NCI-H1694 treated with DMSO at 0.1 percent for 48 hours (cell line): ENCODE measurements at regions not wholly inside any gene's neighbourhood (a gene's known extent, or its start where the extent isn't known, plus 50 kb on each side); places are given as distances from the start of the nearest gene placed in this dataset.
"Not testable (repeated sequence)": the region's sequence is repeated elsewhere in the genome, so short reads cannot be mapped to it uniquely, and the experiment has no call there.

ENCODE experiments used
- DNase-seq: peaks from one replicate; lab custom pipeline; 2025; lab: John Stamatoyannopoulos, UW

DNA sequence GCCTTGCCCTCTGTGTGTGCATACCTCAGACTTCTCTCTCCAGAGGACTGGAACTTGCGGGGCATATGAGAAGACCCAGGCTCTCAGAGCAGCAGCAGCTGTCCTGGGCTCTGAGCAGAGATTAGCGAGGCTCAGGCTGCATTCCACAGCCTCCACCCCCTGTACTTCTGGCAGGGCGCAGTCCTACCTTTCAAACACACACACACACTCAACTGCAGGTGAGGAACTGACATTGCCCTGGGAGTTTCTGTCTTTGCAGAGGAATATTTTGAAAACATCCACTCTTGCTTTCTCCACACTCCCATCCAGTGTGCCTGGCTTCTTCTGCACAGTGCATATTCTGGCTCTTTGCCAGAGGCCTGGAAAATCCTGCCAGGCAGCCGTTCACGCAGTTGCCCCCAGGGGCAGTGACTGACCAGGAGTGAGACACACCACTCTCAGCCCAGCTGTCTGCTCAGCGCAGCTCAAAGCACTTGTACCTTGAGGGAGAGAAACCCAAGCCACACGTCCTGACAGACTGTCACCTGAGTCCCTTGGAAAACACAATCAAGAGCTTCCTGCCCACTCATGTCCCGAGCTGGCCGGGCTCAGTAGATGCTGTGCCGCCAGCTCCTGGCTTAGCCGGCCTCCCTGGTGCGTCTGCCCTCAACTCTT lies 460.8 kb downstream of the RNF144A start:
- peak; percentile 51 for DNase-seq

DNA sequence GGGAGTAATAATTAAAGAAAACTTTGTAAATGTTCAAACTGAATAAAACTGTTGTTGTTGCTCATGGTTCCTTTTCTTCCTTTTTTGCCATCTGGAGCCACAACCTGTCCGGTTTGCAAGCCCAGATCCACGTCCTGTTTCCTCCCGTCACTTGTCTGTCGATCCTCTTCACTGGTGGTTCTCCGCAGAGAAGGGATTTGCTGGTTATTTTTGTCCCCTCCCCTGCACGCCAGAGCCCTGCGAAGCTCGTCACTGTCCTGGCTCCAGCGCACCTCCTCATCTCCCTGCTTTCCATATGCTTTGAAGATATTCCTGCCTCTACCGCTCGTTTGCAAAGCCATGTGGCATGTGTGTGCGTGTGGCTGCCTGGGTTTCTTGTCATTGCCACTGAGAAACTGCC lies 461.4 kb downstream of the RNF144A start:
- peak; percentile 71 for DNase-seq

DNA sequence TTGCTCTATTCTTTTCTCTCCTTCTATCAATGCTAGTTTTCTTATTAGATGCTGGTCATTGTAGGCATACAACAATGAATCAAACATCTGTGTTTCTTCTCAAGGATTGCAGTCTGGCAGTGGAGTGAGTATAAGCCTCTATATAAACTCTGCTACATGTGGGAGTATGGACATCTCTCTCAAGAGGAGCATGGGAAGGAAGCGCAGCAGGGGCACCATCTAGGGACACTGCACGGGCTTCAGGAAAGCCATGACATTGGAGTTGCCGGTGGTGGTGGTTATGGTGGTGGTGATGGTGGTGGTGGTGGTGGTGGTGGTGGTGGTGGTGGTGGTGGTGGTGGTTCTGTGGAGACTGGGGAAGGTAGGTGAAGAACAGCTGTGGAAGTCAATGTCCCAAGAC lies 462.6 kb downstream of the RNF144A start:
- DNase-seq = no peak

DNA sequence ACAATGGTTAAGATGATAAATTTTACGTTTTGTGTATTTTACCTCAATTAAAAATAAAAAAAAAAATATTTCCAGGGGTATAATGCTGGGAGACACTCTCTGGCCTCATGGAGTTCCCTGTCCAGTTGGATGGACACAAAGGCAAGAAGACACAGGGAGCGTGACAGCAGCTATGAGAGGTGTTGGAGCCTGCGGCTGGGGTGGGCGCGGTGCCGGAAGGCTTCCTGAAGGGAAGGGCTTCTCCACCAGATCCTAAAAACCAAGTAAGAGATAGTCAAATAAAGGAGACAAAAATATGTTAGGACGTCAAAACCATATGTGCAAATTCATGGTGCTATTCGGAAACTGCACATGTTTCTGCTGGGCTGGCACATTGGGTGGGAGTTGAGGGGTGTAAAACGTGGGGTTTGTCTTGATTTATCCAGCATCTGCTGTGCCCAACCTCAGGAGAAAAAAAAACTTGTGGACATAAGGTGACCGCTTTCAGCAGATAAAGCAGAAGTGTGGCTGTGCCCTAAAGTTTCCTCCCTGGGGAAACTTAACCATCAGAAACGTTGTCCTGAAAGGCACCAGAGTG lies 467.6 kb downstream of the RNF144A start:
- no peak for DNase-seq

DNA sequence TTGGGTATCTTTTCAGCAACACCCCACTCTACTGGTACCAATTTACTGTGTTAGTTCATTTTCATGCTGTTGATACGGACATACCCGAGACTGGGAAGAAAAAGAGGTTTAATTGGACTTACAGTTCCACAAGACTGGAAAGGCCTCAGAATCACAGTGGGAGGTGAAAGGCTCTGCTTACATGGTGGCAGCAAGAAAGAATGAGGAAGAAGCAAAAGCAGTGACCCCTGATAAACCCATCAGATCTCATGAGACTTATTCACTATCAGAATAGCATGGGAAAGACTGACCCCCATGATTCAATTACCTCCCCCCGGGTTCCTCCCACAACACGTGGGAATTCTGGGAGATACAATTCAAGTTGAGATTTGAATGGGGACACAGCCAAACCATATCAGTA lies 473.1 kb downstream of the RNF144A start:
- not testable (repeated sequence) for DNase-seq

DNA sequence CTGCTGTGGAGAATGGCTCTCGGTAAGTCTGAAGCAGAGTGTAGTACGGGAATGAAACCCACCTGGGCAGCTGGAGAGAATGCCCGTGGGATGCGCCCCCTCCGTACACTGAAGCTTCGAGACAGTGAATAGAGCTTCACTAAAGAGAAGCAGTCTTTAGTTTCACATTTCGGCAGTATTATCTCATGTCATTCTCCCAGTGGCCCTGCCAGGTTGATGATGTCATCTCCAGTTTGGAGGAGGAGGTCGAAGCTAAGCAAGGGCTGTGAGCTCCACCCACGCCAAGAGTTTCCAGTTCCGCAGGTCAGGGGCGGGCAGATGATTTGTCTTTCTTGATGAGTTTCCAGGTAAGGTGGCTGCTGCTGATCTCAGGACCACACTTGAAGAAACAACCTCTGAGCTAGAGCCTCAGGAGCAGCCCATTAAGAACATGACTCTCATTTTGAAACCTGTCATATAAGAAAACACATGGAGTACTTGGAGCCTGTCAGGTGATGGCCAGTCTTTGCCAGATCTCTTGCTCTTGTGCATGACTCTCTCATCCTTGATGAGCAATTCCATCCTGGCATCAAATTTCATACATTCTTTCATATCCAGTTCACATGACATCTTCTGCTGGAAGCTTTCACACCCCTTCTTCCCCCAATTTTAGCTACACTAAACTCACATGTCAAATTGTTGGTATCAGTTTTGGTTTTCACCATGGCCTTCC lies 475.0 kb downstream of the RNF144A start:
- DNase-seq = no peak

DNA sequence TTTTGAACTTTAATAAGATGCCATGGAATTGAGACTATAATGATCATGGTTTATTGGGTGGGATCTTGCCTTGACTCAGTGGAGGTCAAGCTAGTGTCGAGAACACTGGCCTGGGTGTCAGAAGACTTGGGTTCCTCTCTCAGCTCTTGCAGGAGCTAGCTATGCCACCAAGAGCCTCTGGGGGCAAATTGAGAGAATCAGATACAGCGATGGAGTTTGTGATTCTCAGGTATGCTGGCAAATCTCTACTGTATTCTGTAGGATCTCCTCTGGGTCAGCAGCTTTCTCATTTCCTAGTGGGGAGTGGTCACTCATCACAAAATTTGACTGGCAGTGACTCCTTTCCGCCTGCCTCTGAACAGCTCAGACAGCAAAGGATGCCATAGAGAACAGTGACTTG lies 477.0 kb downstream of the RNF144A start:
- no peak for DNase-seq

DNA sequence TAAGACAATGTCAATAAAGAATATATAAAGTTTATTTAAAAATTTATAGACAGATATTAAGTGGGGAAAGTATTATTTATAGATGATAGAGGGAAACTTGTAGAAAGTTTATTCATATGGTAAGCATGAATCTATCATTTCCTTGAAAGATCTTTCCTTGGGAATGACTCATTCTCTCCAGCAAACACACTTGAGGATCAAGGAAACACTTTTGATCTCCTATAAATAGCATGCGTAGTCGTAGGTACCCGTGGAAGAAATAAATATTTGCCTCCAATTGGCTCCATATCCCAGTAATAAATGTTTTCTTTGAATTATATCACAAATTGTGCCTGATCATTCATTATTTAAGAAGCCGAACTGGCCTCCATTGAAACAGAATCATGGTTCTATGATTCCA lies 483.4 kb downstream of the RNF144A start:
- DNase-seq = no peak

DNA sequence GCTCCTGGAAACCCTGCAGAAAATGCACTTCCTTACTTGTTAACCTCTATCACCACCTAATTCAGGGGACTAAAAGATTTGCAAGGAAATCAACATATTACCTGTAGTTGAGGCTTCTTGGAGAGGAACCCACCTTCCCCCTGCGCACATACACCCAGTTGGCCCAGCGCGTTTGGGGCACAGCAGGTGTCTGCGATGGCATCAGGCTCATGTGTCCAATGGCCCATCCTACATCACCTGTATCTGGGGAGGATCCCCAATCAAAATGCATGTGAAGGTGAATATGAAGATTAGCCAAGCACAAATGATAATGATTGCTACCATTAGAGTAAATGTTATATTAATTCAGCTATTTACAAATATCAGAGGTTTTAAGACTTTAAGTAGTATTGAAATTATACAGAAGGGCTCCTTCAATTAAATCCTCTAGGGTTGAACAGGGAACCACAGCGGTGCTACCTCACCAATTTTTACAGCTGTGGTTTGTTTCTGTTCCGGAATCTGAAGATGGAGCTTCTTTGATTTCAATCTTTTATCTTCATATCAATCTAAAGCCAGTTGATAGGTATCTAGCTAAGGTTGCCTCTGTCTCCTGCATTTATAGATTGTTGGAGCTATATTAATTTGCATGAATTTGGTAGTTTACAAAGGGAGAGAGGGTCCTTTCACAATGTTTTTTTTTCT lies 486.0 kb downstream of the RNF144A start:
- no peak for DNase-seq

DNA sequence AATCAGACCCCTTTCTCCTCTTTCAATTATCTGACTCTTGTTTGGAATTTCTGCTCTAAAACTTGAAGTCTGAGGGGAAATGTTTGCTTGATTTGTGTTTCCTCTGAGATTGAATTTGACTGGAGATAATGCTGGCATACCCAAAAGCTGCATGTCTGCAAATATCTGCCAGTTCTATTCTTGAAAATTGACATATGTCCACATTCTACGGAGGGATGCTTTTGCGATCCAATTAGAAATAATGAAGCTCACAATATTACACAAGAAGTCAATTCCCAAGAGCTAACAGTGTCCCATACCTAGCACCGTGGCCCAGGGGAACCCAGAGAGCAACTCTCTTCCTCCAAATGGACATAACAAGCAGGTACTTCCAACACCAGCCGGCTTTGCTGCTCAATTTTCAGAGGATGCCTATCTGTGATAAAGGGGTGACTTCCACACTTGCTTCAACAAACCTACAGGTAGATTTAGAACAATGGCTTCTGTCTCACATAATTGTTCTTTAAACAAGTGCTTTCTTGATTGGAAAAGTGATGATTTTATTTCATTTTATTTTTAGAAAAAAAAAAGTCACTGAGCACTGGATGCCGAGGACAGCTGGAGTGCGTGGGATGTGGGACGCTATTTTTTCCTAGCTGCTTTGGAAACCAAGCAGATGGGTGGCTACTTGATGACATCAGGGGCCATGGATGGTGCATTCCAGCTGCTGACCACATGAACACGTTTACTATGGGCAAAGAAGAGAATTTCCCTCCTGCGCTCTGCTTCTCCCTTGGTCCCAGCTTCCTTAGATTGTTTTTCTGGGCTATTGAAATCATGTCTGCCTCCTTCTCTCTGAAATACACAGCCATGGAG lies 488.9 kb downstream of the RNF144A start:
- DNase-seq = no peak

DNA sequence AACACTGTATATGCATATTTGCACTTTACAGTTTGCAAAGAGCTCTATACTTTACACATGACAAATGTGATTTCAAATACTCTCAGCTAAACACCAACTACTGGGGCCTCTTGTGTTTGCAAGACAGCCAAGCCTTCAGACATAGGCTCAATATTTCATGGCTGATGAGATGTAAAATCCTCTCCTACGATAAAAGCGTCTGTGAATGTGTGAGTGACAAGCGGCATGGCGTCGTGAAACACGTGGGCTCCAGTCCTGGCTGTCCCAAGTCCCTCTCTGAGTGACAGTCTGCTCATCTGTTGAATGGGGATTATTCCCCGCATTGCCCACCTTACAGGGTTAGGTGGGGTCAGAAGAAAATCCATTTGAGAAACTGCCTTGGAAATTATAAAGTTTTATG lies 489.8 kb downstream of the RNF144A start:
- DNase-seq = no peak

DNA sequence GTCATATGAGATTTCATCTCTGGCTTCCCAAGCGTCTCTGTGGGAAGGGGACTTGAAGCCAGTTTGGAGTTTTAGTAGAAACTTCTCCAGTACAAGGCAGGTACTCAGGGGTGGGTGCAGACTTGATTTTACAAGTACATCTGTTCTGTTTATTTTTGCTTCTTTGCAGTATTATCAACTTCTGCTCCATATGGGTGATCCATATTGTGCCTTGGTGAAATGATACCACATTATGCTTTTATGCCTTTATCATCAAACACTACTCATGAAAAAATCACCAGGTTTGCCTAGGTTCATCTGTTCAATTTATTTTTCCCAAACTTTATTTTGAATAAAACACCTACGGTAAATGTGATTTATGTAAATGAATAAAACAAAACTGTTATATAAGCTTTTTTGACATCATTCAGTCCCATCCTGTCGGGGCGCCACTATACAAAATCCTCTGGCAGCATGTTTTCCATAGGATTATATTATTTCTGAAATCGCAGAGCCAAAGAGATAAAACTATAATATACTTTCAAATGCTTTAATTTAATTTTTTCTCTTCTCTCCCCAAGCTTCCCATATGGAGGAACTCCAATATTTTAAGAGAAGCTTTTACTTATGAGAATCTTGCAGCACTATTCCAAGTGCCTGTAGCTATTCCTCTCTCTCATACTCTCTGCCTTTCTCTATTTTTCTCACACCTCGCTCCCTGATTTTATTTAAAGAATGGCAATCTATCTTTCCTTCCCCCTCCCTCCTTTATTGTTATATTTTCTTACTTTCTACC lies 490.9 kb downstream of the RNF144A start:
- no peak for DNase-seq

DNA sequence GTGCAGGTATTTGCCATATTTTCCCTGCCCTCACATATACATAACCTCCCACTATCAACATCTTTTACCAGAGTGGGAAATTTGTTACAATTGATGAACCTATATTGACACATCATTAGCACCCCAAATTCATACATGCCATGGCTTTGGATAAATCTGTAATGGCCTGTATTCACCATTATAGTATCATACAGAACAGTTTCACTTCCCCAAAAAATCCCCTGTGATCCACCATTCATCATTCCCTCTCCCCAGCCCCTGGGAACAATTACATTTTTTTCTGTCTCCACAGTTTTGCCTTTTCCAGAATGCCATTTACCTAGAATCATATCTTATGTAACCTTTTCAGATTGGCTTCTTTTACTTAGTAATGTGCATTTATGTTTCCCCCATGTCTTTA lies 494.5 kb downstream of the RNF144A start:
- DNase-seq = no peak

DNA sequence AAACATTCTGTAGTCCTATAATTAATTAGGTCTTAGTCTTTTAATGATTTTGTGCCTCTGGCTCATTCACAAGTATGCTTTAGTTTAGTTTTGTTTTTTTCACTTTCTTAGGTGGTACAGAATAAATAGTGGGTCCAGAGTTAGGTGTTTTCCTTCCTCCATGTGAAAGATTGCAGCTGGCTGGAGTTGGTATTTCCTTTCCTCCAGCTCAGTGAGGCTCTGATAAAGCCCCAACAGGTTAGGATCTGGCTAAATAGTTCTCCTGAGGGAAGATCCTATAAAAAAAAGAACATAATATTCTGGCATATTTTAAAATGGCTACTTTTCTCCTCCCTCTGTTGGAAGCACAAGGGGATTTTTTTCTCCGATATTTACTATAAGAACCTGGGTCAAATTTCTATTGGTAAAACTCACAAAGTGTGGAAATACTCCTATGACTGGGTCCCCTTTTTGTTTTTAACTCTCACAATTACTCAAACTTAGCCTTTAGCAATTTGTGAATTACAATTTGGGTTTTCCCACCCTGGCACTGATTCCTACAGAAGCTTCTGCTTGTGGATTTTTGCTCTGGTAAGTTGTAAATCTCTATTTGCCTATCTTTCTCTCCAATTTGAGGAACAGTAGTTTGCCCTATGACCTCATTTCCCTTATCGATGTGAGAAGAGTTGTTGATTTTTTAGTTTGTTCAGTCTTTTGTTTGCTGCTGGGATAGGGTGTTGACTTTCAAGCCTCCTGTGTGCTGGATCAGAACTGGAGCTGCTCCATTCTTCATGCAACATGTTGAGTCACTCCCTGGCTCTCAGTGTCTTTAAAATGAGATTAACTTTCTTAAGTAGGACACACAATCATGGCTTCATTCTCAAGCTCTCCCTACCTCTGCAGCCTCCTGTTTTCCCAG lies 500.9 kb downstream of the RNF144A start:
- DNase-seq = no peak

DNA sequence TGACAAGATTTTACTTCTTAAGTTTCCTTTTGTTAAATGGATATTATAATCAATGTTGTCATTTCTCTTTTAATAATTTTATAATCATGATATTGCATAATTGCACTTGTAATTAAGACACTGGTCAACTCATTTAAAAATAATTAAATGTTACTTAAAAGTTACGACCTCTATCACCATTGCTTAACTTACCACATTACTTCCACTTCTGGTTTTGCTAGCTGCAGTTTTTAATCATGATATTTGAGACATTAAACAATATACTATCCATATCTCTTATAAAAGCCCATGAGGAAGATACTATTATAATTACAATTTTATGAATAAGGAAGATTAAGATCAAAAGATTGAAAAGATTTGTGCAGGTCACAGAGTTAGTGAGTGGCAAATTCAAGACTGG lies 502.0 kb downstream of the RNF144A start:
- DNase-seq = no peak

DNA sequence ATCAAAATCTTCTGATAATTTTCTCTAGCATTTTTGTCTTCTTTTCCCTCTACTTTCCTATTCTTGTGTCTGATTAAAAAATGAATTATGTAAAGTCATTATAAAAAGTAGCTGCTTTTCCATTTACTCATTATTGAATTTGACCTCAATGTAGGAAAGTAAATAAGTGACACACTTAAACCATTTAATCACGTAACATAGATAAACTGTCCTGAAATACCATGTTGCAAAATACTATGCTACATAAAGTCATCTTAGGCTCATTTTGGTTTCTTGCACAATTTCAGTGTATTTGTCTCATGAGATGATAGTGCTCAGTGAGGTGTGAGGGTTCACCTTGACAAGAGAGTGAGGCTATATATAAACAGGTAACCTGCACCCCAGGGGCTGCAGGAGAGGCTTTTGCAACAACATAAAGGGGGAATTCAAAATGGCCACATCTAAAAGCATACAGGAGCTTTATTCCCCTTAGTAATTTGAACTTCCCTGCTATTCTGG lies 502.7 kb downstream of the RNF144A start:
- DNase-seq = no peak

DNA sequence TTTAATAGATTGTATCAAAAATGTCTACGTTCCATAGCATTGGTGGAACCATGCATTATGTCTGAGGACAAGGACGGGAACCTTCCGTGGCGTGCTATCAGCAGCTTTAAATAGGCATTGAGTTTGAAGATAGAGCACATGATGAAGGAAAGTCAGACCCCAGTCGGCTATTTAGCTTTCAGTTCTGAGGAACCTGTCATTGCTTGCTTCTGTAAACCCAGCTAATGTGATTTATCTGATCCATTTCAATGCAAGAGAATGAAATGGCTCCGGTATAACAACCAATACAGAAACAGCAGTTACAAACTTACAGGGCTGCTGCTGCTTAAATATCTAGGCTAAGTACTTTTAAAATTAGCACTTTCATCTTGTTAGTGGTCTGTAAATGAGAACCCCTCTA lies 503.3 kb downstream of the RNF144A start:
- DNase-seq = no peak

DNA sequence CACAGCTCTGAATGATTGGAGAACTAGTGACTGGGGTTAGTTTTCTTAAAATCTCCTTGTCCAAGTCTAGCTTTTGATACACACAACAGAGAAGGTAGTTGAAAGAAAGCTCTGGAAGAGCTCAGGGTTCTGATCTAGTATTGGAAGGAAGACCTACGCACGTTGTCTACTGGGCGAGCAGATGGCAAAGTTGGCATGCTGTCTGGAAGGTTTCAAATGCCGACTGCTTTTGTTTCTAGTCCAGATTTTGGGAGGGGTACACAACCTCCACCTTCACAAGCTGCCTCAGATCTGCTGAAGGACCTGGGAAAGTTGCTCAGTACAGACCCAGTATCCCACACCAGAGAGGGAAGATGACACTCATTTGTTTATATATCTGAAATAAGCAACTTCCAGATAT lies 507.3 kb downstream of the RNF144A start:
- DNase-seq = peak; percentile 78

DNA sequence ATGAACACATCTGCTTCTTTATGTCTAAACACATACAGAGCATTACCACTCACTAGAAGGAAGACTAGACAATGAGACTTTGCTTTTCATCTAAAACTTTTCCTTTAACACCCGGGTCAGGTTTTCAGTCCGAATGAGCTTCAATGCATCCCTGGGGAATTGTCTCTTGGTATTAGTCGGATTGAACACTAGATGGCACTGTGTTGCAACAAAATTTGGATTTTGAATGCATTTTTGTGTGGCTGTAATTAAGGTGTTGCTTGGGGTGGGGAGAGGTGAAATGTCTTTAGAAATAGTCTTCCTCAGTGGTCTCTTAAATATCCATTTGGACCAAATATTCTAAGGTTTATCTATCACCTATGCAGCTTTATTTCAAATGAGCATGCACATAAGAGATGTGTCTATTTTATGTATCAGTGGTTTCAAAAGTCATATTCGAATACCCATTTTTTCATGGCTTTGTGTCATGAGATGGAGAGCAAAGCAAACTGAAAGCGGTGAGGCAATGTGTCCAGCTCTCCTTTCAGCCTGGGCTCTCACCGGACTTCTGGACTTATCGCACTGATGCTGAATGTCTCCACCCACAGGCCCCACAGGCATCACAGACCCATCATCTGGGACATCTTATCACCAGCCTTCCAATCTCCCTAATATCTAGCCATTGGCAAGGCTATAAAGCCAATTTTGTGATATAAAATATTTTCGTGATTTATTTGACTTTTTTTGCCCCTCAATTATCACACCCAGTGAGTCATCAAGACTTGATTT lies 510.3 kb downstream of the RNF144A start:
- DNase-seq = peak; percentile 96
